H9 (cell line): ENCODE measurements at regions not wholly inside any gene's neighbourhood (a gene's known extent, or its start where the extent isn't known, plus 50 kb on each side); places are given as distances from the start of the nearest gene placed in this dataset.
"Not testable (repeated sequence)": the region's sequence is repeated elsewhere in the genome, so short reads cannot be mapped to it uniquely, and the experiment has no call there.

Experiments used
- DNase-seq: peaks from one replicate; pipeline ENCODE4 v3.0.0-alpha.2; 2017
- H2AFZ ChIP-seq: one replicate; pipeline ENCODE4 v1.6.1; 2013; ENCODE audit warnings: mild to moderate bottlenecking, low read length, control low read depth, moderate library complexity
- H2AK5ac ChIP-seq: 2 replicates; pipeline ENCODE4 v1.6.1; 2013; ENCODE audit warnings: low read length, control low read depth, mixed read lengths; ENCODE audit not compliant: insufficient read length
- H2BK120ac ChIP-seq: one replicate; pipeline ENCODE4 v1.6.1; 2013; ENCODE audit warnings: low read depth, mild to moderate bottlenecking, low read length, control low read depth, inconsistent platforms; ENCODE audit not compliant: poor library complexity, severe bottlenecking
- H2BK12ac ChIP-seq: 2 replicates; pipeline ENCODE4 v1.6.1; 2013; ENCODE audit warnings: low read length, control low read depth, mixed read lengths, low read depth; ENCODE audit not compliant: insufficient read length
- H2BK15ac ChIP-seq: 2 replicates; pipeline ENCODE4 v1.6.1; 2013; ENCODE audit warnings: low read depth, low read length, control low read depth
- H2BK20ac ChIP-seq: one replicate; pipeline ENCODE4 v1.6.1; 2013; ENCODE audit warnings: low read depth, mild to moderate bottlenecking, low read length, control low read depth, inconsistent platforms; ENCODE audit not compliant: poor library complexity, severe bottlenecking
- H2BK5ac ChIP-seq: 2 replicates; pipeline ENCODE4 v1.6.1; 2013; ENCODE audit warnings: low read length, control low read depth, mixed read lengths; ENCODE audit not compliant: insufficient read length
- H3K14ac ChIP-seq: 2 replicates; pipeline ENCODE4 v1.6.1; 2013; ENCODE audit warnings: low read length, control low read depth; ENCODE audit not compliant: insufficient read depth
- H3K18ac ChIP-seq: 2 replicates; pipeline ENCODE4 v1.6.1; 2013; ENCODE audit warnings: low read depth, mild to moderate bottlenecking, mixed read lengths, low read length, control low read depth; ENCODE audit not compliant: insufficient read length
- H3K23ac ChIP-seq: 2 replicates; pipeline ENCODE4 v1.6.1; 2013; ENCODE audit warnings: low read length, control low read depth, mixed read lengths, low read depth; ENCODE audit not compliant: insufficient read length
- H3K23me2 ChIP-seq: 2 replicates; pipeline ENCODE4 v1.6.1; 2013; ENCODE audit warnings: low read depth, mild to moderate bottlenecking, mixed read lengths, low read length, control low read depth; ENCODE audit not compliant: insufficient read length, poor library complexity, severe bottlenecking
- H3K27ac ChIP-seq: 2 replicates; pipeline ENCODE4 v1.5.1; 2013; ENCODE audit warnings: low read length, control low read depth, mixed read lengths, low read depth; ENCODE audit not compliant: insufficient read length
- H3K27me3 ChIP-seq: 2 replicates; pipeline ENCODE4 v1.6.1; 2013; ENCODE audit warnings: low read length, control low read depth, inconsistent platforms; ENCODE audit not compliant: insufficient read depth
- H3K4ac ChIP-seq: 2 replicates; pipeline ENCODE4 v1.6.1; 2013; ENCODE audit warnings: low read depth, mild to moderate bottlenecking, control low read depth, inconsistent platforms, low read length, moderate library complexity
- H3K4me1 ChIP-seq: 2 replicates; pipeline ENCODE4 v1.6.1; 2013; ENCODE audit warnings: low read length, control low read depth, inconsistent platforms; ENCODE audit not compliant: insufficient read depth
- H3K4me2 ChIP-seq: 2 replicates; pipeline ENCODE4 v1.6.1; 2013; ENCODE audit warnings: low read length, control low read depth, mixed read lengths; ENCODE audit not compliant: insufficient read length, insufficient read depth
- H3K56ac ChIP-seq: 2 replicates; pipeline ENCODE4 v1.6.1; 2013; ENCODE audit warnings: low read depth, mild to moderate bottlenecking, mixed read lengths, low read length, control low read depth; ENCODE audit not compliant: insufficient read length
- H3K79me1 ChIP-seq: 2 replicates; pipeline ENCODE4 v1.6.1; 2013; ENCODE audit warnings: low read depth, mild to moderate bottlenecking, moderate library complexity, low read length, control low read depth, inconsistent platforms; ENCODE audit not compliant: insufficient read depth, poor library complexity, severe bottlenecking
- H3K79me2 ChIP-seq: 2 replicates; pipeline ENCODE4 v1.6.1; 2013; ENCODE audit warnings: low read length, control low read depth, inconsistent platforms; ENCODE audit not compliant: insufficient read depth
- H3K9ac ChIP-seq: 2 replicates; pipeline ENCODE4 v1.6.1; 2013; ENCODE audit warnings: low read length, control low read depth, mixed read lengths; ENCODE audit not compliant: insufficient read length; ENCODE audit errors: extremely low read depth
- H3K9me3 ChIP-seq: one replicate; pipeline ENCODE4 v1.6.1; 2013; ENCODE audit warnings: low read depth, low read length, inconsistent platforms; ENCODE audit not compliant: control insufficient read depth
- H3T11ph ChIP-seq: one replicate; pipeline ENCODE4 v1.6.1; 2013; ENCODE audit warnings: mild to moderate bottlenecking, low read length, control low read depth, inconsistent platforms
- H4K20me1 ChIP-seq: one replicate; pipeline ENCODE4 v1.6.1; 2013; ENCODE audit not compliant: control insufficient read depth, insufficient read length, insufficient read depth
- H4K5ac ChIP-seq: 2 replicates; pipeline ENCODE4 v1.6.1; 2013; ENCODE audit warnings: low read depth, mild to moderate bottlenecking, mixed read lengths, low read length, control low read depth; ENCODE audit not compliant: insufficient read length
- H4K8ac ChIP-seq: replicated peaks from 2 replicates; pipeline ENCODE4 v1.6.1; 2013; ENCODE audit warnings: low read length, control low read depth, mixed read lengths, low read depth; ENCODE audit not compliant: insufficient read length
- H4K91ac ChIP-seq: 2 replicates; pipeline ENCODE4 v1.6.1; 2013; ENCODE audit warnings: low read depth, mild to moderate bottlenecking, moderate library complexity, mixed read lengths, low read length, control low read depth; ENCODE audit not compliant: insufficient read length
- H3K27ac Mint-ChIP-seq, 3 experiments: 2 replicates in 2 of 3; 3 replicates in 1 of 3; pipeline ENCODE4 v1.8.0; 2020 to 2021; ENCODE audit warnings: mixed read lengths in 3 of 3, mild to moderate bottlenecking in 1 of 3, moderate library complexity in 1 of 3
- H3K27me3 Mint-ChIP-seq: 2 replicates; pipeline ENCODE4 v1.8.0; 2021; ENCODE audit warnings: low read depth, mild to moderate bottlenecking, moderate library complexity, mixed read lengths
- H3K36me3 Mint-ChIP-seq, 3 experiments: 2 replicates in 2 of 3; 3 replicates in 1 of 3; pipeline ENCODE4 v1.8.0; 2020 to 2021; ENCODE audit warnings: low read depth in 3 of 3, mixed read lengths in 3 of 3; ENCODE audit not compliant: insufficient read depth in 1 of 3
- H3K4me1 Mint-ChIP-seq, 2 experiments: 2 replicates each; pipeline ENCODE4 v1.8.0; 2020; ENCODE audit warnings: mixed read lengths in 2 of 2
- H3K4me3 Mint-ChIP-seq, 2 experiments: 2 replicates in 1 of 2; 3 replicates in 1 of 2; pipeline ENCODE4 v1.8.0; 2020 to 2021; ENCODE audit warnings: mild to moderate bottlenecking in 2 of 2, mixed read lengths in 2 of 2, moderate library complexity in 1 of 2
- H3K9me3 Mint-ChIP-seq, 2 experiments: 2 replicates in 1 of 2; 3 replicates in 1 of 2; pipeline ENCODE4 v1.8.0; 2020; ENCODE audit warnings: mild to moderate bottlenecking in 2 of 2, mixed read lengths in 2 of 2, moderate library complexity in 1 of 2
- WGBS: extraction: QIAGEN DNeasy Blood & Tissue Kit; methylation state at CpG from one replicate; pipeline ENCODE4 v1.1.7; 2013; ENCODE audit warnings: missing lambda C conversion rate, low lambda C conversion rate, mixed read lengths; ENCODE audit not compliant: insufficient read length; ENCODE audit errors: extremely low coverage; 5-methylcytosine and 5-hydroxymethylcytosine counted together

DNA sequence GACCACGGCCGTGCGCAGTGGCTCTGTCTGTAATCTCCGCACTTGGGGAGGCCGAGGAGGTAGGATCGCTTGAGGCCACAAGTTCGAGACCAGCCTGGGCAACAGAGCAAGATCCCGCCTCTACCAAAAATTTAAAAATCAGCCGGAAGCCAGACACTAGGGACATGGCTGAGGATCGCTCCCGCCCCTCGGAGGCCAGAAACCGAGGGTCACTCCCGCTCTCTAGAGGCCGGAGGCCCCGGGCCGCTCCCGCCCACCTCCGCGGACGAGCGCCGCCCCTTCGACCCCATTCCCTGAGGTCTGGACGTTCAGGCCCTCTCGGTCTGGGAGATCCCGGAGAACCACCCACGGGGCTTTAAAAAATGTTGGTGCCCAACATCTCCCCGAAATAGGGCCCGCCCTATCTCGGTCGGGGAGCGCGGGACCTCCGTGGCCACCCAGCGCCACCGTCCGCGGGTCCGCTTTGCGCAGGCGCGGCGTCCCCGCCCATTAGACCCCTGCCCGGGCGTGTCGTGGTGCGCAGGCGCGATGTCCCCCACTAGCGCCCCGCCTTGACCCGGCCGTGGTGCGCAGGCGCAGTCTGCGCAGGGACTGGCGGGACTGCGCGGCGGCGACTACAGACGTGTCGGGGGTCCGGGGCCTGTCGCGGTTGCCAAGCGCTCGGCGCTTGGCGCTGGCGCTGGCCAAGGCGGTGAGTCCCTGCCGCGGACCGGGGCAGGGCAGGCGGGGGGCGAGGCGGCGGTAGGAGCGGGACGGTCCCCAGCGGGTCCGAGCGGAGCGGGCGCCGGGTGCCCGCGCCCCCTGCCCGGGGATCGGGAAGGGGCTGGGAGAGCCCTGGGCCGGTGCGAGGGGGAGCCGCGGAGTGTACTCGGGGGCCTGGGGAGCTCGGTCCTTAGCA is 63.1 kb upstream of the MUC20 start:
- H3K23me2 ChIP-seq, H3K14ac ChIP-seq, H3K27ac ChIP-seq, H2BK12ac ChIP-seq, H3K4me1 Mint-ChIP-seq, H3K23ac ChIP-seq, H3K9me3 ChIP-seq, H3K56ac ChIP-seq, H3K18ac ChIP-seq, H2BK20ac ChIP-seq, H4K20me1 ChIP-seq, H2BK5ac ChIP-seq, H3K27me3 Mint-ChIP-seq, H4K8ac ChIP-seq, H2AFZ ChIP-seq, H2AK5ac ChIP-seq, H4K5ac ChIP-seq, H3K9me3 Mint-ChIP-seq, H3T11ph ChIP-seq, H2BK15ac ChIP-seq, H3K79me2 ChIP-seq, H2BK120ac ChIP-seq, H3K36me3 Mint-ChIP-seq, H3K9ac ChIP-seq, H3K4me1 ChIP-seq, H4K91ac ChIP-seq, H3K27me3 ChIP-seq, H3K79me1 ChIP-seq, H3K4ac ChIP-seq, H3K27ac Mint-ChIP-seq: not testable (repeated sequence)
- WGBS: no CpG with 5 or more reads among the region's 99 CpGs
- peak overlapping the region; percentile 12 for H3K4me2 ChIP-seq
- H3K4me3 Mint-ChIP-seq: peak overlapping the region; percentile 70 to 82
- DNase-seq: peak; percentile 76

DNA sequence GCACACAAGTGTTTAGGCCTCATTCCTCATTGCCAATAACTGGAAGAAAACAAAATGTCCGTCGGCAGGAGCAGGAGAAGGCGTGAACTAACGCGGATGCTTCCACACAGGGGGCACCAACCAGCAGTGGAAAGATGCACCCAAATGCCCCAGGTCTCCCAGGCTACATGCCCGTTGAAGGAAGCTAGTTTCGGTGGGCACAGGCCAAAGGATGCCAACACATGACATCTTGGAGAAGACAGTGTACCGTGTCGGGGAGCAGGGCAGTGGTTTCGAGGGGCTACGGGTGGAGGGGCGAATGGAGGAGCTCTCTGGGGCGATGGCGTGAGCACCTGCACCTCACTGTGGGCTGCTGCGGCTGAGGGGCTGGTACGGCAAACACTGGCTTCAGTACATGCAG is 64.7 kb upstream of the MUC20 start:
- not testable (repeated sequence) for H3K56ac ChIP-seq, H4K5ac ChIP-seq, H3K4me1 Mint-ChIP-seq, H2BK120ac ChIP-seq, H2BK20ac ChIP-seq, H4K8ac ChIP-seq, H3K27me3 Mint-ChIP-seq, H3K23me2 ChIP-seq, H3K9ac ChIP-seq, H3K4me3 Mint-ChIP-seq, DNase-seq, H2BK5ac ChIP-seq, H3K18ac ChIP-seq, H3T11ph ChIP-seq, H2BK12ac ChIP-seq, H3K27ac Mint-ChIP-seq, H4K20me1 ChIP-seq, H3K4ac ChIP-seq, H3K14ac ChIP-seq, H2AK5ac ChIP-seq, H3K9me3 ChIP-seq, H3K27ac ChIP-seq, H2BK15ac ChIP-seq, H3K4me2 ChIP-seq, H3K9me3 Mint-ChIP-seq, H3K36me3 Mint-ChIP-seq, H3K79me2 ChIP-seq, H3K79me1 ChIP-seq, H3K23ac ChIP-seq, H3K27me3 ChIP-seq, H2AFZ ChIP-seq, H4K91ac ChIP-seq, H3K4me1 ChIP-seq
- WGBS: no CpG with 5 or more reads among the region's 16 CpGs
